ENCODE measurements at regions not wholly inside any gene's neighbourhood (a gene's known extent, or its start where the extent isn't known, plus 50 kb on each side); places are given as distances from the start of the nearest gene placed in this dataset.

DNA sequence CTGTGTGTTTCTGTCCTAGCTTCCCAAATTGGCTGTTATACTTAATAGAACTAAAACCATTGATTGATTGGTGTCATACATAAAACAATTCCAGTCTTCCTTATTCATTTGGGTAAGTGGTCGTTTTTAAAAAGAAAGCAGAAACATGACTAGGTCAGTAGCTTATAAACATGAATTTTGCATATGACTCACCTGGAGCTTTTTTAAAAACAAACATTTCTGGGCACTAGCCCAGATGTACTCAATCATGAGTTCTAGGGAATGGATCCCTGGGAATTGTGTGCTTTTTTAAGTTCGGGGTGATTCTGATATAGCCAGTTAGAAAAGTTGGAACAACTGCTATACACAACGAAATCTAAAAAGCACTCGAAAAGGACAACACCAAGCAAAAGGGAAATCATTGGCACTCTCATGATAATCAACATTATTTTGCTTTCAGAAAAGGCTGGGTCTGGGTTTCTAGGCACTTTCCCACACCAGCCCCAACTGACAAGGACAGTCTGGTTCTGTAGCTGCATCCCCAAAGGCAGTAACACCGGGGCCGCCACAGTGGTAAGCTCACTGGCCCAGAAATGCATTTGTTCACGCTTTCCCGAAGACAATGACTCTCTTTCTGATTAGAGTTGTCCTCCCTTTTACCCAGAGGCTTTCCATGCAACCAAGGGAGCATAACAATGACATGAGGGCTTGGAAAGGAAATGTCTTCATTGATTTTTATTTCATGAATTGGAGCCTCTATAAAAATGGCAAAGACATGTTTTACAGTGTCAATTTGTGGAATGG lies 664.9 kb upstream of the WWC1 start:
- DNase-seq (ENCODE audit: extremely low read depth, low read depth), result no peak
- TF ChIP-seq, protein P1, sequence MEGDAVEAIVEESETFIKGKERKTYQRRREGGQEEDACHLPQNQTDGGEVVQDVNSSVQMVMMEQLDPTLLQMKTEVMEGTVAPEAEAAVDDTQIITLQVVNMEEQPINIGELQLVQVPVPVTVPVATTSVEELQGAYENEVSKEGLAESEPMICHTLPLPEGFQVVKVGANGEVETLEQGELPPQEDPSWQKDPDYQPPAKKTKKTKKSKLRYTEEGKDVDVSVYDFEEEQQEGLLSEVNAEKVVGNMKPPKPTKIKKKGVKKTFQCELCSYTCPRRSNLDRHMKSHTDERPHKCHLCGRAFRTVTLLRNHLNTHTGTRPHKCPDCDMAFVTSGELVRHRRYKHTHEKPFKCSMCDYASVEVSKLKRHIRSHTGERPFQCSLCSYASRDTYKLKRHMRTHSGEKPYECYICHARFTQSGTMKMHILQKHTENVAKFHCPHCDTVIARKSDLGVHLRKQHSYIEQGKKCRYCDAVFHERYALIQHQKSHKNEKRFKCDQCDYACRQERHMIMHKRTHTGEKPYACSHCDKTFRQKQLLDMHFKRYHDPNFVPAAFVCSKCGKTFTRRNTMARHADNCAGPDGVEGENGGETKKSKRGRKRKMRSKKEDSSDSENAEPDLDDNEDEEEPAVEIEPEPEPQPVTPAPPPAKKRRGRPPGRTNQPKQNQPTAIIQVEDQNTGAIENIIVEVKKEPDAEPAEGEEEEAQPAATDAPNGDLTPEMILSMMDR (IDR thresholded peaks at IDR 0.05; ENCODE audit: low read depth, low read length), result no peak

DNA sequence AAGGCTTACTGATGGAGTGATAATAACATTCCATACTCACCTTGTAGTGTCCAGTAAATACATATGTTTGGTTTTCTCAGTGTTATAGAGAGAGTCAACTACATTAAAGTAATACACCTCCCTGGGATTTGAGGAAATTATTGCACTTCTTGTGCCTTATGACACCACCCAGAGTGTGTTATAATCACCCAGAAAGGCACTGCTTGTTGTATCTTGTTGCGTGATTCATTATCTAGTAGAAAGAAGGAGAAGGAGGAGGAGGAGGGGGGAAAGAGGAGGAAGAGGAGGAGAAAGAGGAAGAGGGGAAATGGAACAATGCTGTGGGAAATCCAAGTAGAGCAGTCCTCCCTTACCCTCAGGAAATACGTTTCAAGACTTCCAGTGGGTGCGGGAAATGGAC lies 661.8 kb upstream of the WWC1 start:
- TF ChIP-seq, protein P1 (IDR thresholded peaks at IDR 0.05; ENCODE audit: low read depth, low read length), result no peak
- no peak for DNase-seq (ENCODE audit: extremely low read depth, low read depth)

DNA sequence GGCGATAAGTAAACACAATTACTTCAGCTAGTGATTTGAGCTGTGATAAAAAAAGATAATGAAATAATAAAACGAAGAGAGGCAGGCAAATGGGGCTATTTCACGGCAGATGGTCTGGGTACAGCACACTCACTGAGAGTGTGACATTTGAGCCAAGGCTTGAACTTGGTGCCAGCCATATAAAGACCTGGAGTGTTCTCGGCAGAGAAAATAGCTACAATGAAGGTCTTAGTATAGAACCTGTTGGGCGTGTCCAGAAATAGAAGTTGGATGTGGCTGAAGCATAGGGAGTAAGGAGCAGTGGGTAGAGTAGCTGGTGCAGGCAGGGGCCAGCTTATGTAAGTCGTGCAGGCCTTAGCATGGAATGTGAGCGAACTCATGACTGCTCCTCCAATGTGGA lies 660.3 kb upstream of the WWC1 start:
- TF ChIP-seq, protein P1 (IDR thresholded peaks at IDR 0.05; ENCODE audit: low read depth, low read length), result no peak
- no peak for DNase-seq (ENCODE audit: extremely low read depth, low read depth)

DNA sequence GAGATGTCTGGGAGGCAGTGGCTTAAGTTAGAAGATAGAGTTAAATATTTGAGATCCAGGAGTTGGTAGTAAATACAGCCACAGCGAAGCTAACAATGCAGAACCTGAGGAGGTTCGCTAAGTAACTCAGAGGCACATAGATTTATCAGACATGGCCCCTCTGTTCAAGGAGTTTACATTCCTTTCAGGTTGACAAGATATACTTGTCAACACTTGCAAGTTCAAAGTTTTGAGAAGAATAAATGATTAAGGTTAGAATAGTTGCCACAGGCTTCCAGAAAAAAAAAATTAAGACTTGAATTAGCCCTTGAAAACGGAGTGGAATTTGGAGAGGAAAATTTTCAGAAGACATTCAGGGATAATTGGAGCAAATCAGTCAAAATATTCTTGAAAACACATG lies 658.3 kb upstream of the WWC1 start:
- TF ChIP-seq, protein P1 (IDR thresholded peaks at IDR 0.05; ENCODE audit: low read depth, low read length), result no peak

DNA sequence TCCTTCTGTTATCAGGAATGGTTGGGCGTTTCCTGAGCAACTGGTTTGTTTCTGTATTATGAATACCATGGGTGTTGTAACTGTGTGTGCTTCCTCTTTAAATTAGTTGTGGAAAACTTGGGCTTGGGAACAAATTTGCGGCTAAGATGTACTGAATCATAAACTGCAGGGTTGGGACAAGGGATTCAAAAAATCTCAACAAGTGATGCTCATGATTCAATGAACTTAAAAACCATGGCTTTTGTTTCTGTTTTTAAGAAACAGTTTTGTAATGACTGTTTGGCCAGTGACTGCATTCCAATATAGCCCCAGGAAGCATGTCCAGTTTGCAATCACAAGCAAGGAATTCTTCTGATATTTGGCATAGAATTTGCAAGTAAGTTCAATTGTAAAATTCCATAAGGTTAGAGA lies 657.5 kb upstream of the WWC1 start:
- TF ChIP-seq, protein P1 (IDR thresholded peaks at IDR 0.05; ENCODE audit: low read depth, low read length), result no peak
- DNase-seq (ENCODE audit: extremely low read depth, low read depth), result peak; percentile 60

More for the DNA sequence above, 658.3 kb upstream of the WWC1 start:
- no peak for DNase-seq (ENCODE audit: extremely low read depth, low read depth)

DNA sequence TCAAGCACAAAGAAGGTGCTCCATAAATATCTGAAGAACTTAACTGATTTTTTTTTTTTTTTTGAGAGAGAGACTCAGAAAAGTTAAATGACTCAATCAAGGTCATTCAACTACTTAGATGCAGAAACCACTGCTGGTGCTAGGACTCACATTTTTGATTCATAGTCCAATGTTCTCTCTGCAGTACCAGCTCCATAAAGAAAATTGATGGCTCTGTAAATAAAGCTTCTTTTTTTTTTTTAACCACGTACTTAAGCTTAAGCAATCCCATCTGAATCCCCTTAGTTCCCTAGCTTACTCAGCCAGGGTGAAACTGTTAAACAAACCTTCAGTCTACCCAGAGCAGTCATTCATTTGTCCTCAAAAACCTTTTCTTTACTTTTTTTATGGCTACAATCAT lies 657.0 kb upstream of the WWC1 start:
- DNase-seq (ENCODE audit: extremely low read depth, low read depth), result peak; percentile 8
- TF ChIP-seq, protein P1 (IDR thresholded peaks at IDR 0.05; ENCODE audit: low read depth, low read length), result no peak

DNA sequence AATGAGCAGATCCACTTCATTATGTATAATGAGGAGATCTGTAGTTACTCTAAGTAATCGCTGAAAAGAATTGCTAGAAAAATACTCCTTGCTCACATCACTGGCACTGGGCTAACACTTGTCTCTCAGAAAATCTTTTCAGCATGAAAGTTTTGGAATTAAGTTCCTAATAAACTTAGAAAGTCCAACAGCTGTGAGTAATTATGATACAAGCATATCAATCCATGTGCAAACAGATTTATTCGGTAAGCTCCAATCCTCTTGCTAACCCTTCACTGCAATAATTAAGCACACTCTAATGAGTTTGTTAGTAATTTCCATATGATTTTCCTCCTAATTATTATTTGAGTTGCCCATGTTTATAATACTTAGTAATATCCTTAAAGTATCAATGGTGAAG lies 652.6 kb upstream of the WWC1 start:
- DNase-seq (ENCODE audit: extremely low read depth, low read depth), result no peak
- TF ChIP-seq, protein P1 (IDR thresholded peaks at IDR 0.05; ENCODE audit: low read depth, low read length), result no peak
